ENCODE measurements at regions not wholly inside any gene's neighbourhood (a gene's known extent, or its start where the extent isn't known, plus 50 kb on each side); places are given as distances from the start of the nearest gene placed in this dataset.
A peak's percentile ranks its signal among the peaks of the same experiment; 100 is the strongest.

DNA sequence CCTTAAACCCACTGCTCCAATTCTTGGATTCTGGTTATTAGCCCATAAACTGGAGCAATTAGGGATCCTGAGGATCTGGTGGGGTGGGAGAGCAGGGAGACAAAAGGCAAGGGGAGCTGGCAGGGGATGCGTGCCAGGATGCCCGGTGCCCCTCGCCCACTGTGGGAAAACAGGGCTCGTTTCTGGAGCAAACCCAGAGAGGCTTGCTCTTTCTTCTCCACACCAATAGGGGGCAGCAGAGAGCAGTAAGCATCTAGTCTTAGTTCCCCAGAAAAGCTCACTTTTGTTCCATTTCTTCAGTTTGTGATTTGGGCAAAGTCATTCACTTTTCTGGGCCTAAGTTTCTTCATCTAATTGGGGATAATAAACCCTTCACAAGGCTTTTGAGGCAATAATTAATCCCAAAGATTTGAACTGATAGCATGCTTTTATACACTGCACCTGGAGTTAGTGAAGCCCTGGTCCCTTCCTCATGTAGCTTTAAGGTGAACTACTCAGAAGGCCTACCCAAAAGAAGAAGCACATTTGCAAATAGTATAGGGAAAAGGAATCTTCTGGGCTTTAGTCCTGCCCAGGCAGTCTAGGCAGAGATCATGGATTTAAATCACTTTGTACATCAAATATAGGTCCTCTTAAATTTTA is 160.6 kb upstream of the USP24 start:
- POLR2A ChIA-PET: no interaction called here
- H3K36me3 ChIP-seq (ENCODE audit: insufficient read depth, low read length): no peaks in the 10 kb centered on the region
- H3K4me1 ChIP-seq (ENCODE audit: insufficient read depth, low read length, poor library complexity, severe bottlenecking): no peaks in the 10 kb centered on the region
- H3K9me2 ChIP-seq (ENCODE audit: insufficient read depth, low read length): no peaks in the 10 kb centered on the region
- H3K79me2 ChIP-seq (ENCODE audit: insufficient read depth, low read depth, low read length): no peaks in the 10 kb centered on the region
- no peak overlapping the region for H3K4me3 ChIP-seq (ENCODE audit: low read depth, low read length, poor library complexity, severe bottlenecking)
- no peak for TF ChIP-seq EZH2phosphoT487 (IDR thresholded peaks at IDR 0.05; ENCODE audit: borderline replicate concordance, low read depth, low read length)
- TF ChIP-seq, protein P1, sequence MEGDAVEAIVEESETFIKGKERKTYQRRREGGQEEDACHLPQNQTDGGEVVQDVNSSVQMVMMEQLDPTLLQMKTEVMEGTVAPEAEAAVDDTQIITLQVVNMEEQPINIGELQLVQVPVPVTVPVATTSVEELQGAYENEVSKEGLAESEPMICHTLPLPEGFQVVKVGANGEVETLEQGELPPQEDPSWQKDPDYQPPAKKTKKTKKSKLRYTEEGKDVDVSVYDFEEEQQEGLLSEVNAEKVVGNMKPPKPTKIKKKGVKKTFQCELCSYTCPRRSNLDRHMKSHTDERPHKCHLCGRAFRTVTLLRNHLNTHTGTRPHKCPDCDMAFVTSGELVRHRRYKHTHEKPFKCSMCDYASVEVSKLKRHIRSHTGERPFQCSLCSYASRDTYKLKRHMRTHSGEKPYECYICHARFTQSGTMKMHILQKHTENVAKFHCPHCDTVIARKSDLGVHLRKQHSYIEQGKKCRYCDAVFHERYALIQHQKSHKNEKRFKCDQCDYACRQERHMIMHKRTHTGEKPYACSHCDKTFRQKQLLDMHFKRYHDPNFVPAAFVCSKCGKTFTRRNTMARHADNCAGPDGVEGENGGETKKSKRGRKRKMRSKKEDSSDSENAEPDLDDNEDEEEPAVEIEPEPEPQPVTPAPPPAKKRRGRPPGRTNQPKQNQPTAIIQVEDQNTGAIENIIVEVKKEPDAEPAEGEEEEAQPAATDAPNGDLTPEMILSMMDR (conservative IDR thresholded peaks at IDR 0.05; ENCODE audit: low read length): peak; percentile 91
- H3K9me3 ChIP-seq (ENCODE audit: low read length): no peaks in the 10 kb centered on the region
- H3K27ac ChIP-seq (ENCODE audit: low read depth, low read length, poor library complexity, severe bottlenecking): no peak overlapping the region
- BruUV-seq (replicated peaks): no TSS peak
- CTCF ChIA-PET (ENCODE audit: unreplicated experiment): no interaction called here
- DNase-seq (ENCODE audit: low spot score): peak; percentile 55
- no peak overlapping the region for H2AFZ ChIP-seq (ENCODE audit: low read length)
- no peaks in the 10 kb centered on the region for H4K20me1 ChIP-seq (ENCODE audit: insufficient read depth, low read length)
- intact Hi-C loops (cut with micrococcal nuclease; ENCODE audit: unreplicated experiment): loop anchor here (5.0 kb wide), 2 partner anchors 1212 to 1332 kb away; no protein-coding TSS in a partner anchor
- no peak overlapping the region for H3K4me2 ChIP-seq (ENCODE audit: low read length)

DNA sequence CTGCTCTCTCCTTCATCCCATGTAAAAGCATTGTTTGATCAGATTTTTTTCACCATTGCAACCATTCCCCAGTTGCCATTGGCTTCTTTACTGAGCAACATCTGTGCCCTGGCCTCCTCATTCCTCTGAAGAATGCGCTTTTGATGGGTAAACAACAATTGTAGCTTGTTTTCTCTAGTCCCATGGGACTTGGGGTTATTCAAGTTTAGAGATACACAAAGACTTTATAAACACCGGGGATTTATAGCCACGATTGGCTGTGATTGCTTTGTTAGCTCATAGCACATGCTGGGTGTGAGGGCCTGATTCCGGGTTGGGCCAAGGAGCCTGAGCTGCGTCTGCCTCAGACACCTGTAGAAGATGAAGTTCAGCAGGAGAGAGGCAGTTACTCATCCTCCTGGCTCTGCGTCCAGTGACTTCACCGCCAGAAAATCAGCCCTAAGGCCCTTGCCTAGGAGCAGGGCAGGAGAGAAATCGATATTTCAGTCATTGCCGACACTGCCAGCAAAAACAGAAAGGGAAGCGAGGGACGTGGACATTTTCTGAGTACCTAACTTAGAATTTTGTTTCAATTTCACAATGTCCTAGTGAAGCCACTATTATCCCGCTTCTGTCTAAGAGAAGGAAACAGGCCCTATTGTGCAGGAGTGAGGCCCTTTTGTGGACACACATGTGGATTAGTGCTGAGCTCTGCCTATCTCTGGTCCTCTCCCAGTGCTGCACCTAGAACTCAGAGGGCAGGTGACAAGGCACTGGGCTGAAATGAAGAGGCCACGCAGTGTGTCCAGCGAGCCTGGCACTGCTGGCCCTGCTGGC is 159.8 kb upstream of the USP24 start:
- TF ChIP-seq, protein P1 (conservative IDR thresholded peaks at IDR 0.05; ENCODE audit: low read length): no peak
- no peak for TF ChIP-seq EZH2phosphoT487 (IDR thresholded peaks at IDR 0.05; ENCODE audit: borderline replicate concordance, low read depth, low read length)
- H3K79me2 ChIP-seq (ENCODE audit: insufficient read depth, low read depth, low read length): no peaks in the 10 kb centered on the region
- H4K20me1 ChIP-seq (ENCODE audit: insufficient read depth, low read length): no peaks in the 10 kb centered on the region
- no peaks in the 10 kb centered on the region for H3K36me3 ChIP-seq (ENCODE audit: insufficient read depth, low read length)
- no peak overlapping the region for H3K4me3 ChIP-seq (ENCODE audit: low read depth, low read length, poor library complexity, severe bottlenecking)
- intact Hi-C loops (cut with micrococcal nuclease; ENCODE audit: unreplicated experiment): loop anchor here (5.0 kb wide), 2 partner anchors 1212 to 1332 kb away; no protein-coding TSS in a partner anchor
- DNase-seq (ENCODE audit: low spot score): no peak
- H3K4me1 ChIP-seq (ENCODE audit: insufficient read depth, low read length, poor library complexity, severe bottlenecking): no peaks in the 10 kb centered on the region
- no peak overlapping the region for H3K27ac ChIP-seq (ENCODE audit: low read depth, low read length, poor library complexity, severe bottlenecking)
- no peak overlapping the region for H3K4me2 ChIP-seq (ENCODE audit: low read length)
- no TSS peak for BruUV-seq (replicated peaks)
- POLR2A ChIA-PET: no interaction called here
- CTCF ChIA-PET (ENCODE audit: unreplicated experiment): no interaction called here
- H2AFZ ChIP-seq (ENCODE audit: low read length): no peak overlapping the region
- H3K9me3 ChIP-seq (ENCODE audit: low read length): no peaks in the 10 kb centered on the region
- no peaks in the 10 kb centered on the region for H3K9me2 ChIP-seq (ENCODE audit: insufficient read depth, low read length)

DNA sequence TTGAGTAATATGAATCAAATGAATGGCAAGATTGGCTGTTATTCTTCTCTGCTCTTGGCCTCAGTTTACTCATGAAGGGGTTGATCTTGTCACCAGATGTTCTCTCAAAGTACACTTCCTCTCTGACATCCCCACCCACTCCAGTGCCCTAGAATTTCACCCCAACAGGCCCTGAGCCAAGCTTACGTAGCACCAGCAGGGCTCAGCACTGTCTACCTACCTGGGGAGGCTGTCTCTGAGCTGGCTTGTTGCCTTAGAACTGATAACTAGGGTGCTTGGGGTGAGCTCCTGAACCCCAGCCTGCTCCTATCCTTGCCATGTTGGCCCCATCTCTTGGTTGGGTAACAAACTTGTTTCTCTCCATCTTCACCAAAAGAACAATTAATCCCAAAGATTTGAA is 159.1 kb upstream of the USP24 start:
- no peaks in the 10 kb centered on the region for H3K9me3 ChIP-seq (ENCODE audit: low read length)
- H3K27ac ChIP-seq (ENCODE audit: low read depth, low read length, poor library complexity, severe bottlenecking): no peak overlapping the region
- intact Hi-C loops (cut with micrococcal nuclease; ENCODE audit: unreplicated experiment): no loop called here
- H4K20me1 ChIP-seq (ENCODE audit: insufficient read depth, low read length): no peaks in the 10 kb centered on the region
- ChIA-PET POLR2A (no interaction called here), CTCF (ENCODE audit: unreplicated experiment) (no interaction called here)
- TF ChIP-seq, protein P1 (conservative IDR thresholded peaks at IDR 0.05; ENCODE audit: low read length): no peak
- no peak for TF ChIP-seq EZH2phosphoT487 (IDR thresholded peaks at IDR 0.05; ENCODE audit: borderline replicate concordance, low read depth, low read length)
- no peak overlapping the region for H2AFZ ChIP-seq (ENCODE audit: low read length)
- BruUV-seq (replicated peaks): no TSS peak
- no peak overlapping the region for H3K4me3 ChIP-seq (ENCODE audit: low read depth, low read length, poor library complexity, severe bottlenecking)
- H3K36me3 ChIP-seq (ENCODE audit: insufficient read depth, low read length): no peaks in the 10 kb centered on the region
- no peak overlapping the region for H3K4me2 ChIP-seq (ENCODE audit: low read length)
- H3K4me1 ChIP-seq (ENCODE audit: insufficient read depth, low read length, poor library complexity, severe bottlenecking): no peaks in the 10 kb centered on the region
- H3K79me2 ChIP-seq (ENCODE audit: insufficient read depth, low read depth, low read length): no peaks in the 10 kb centered on the region
- no peaks in the 10 kb centered on the region for H3K9me2 ChIP-seq (ENCODE audit: insufficient read depth, low read length)
- DNase-seq (ENCODE audit: low spot score): no peak
